GM21737 (cell line): ENCODE measurements at regions not wholly inside any gene's neighbourhood (a gene's known extent, or its start where the extent isn't known, plus 50 kb on each side); places are given as distances from the start of the nearest gene placed in this dataset.

Source experiments
- ATAC-seq: cut with Tn5 transposase; IDR thresholded peaks from one replicate; pipeline ENCODE4 v1.9.1; 2021; ENCODE audit warnings: mild to moderate bottlenecking, moderate library complexity; ENCODE audit not compliant: unreplicated experiment

- no peak for ATAC-seq
Measured at GRCh38 chr18:37684590-37684989, 119.0 kb upstream of the CELF4 start.

DNA sequence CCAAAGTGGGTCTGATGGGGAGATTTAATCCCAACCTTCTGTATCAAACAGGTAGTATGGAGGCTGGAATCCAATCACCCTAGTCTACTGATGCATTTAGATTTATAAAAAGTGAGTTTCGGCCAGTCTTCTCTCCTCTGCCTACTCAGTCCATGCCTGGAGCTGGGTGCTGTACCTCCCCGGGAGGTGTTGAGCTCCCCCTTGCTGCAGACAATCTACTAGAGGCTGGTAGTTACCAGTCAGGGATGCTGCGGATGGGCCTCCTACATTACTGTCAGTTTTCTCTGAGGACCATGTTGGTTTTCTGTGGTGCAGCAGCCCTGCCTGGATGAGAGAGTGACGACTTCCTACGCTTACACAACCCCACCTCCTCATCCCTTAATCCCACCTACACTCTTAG, 118.6 kb upstream of the CELF4 start:
- no peak for ATAC-seq

DNA sequence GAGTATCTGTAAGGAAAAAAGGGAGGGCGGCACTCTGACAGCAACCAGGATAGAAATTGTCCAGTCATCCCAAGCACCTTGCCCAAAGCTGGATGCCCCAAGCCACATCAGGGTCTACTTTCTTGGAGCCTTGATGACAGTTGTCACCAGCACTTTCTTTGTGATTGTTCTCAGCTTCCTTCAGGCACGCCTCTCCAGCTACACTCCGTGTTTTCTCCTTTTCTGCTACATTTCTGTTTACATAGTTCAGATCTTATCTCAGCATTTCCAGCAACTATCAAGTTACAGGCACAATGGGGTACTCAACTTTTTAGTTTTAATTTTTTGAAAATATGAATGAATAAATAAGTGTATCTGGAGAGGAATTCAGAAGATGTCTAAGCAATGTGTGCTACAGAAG, 115.3 kb upstream of the CELF4 start:
- no peak for ATAC-seq

- ATAC-seq, result no peak
Measured at GRCh38 chr18:37676276-37676675, 110.7 kb upstream of the CELF4 start.

DNA sequence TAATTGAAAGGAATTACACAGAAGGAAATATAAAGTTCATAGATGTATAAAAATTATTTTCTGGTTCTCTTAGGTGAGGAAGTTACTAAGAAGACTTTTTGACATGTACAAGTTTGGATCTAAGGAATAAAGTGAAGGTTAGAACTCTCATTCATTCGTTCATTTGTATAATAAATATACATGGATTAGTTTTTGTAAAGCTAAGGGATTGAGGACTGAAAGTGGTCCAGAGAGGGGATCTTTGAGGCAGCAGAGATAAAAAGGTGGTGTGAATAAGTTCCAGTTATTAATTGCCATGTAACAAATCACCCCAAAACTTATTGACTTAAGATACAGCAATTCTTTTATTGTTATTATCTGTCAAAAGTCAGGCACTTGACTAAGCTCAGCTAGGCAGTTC, 110.1 kb upstream of the CELF4 start:
- no peak for ATAC-seq

GRCh38 chr18:37674570-37674969, 109.0 kb upstream of the CELF4 start:
- ATAC-seq, result no peak

DNA sequence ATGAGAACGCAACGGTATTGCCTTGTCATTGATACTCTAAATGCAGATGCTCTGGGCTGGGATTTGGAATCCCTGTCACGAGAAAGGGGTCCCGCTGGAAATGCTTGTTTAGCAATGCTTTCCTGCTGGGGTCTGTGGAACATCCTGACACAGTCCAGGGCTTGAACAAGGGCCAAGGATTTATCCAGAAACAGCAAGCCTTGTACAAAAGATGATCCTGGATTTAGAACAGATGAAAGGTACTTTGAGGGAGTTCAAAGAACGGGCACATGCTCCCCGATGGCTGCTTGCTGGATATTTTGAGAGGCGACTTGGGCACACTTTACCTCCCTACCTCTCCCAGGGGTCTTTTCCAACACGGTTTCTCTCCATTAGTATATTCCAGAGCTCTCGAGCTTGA, 108.1 kb upstream of the CELF4 start:
- ATAC-seq, result no peak

GRCh38 chr18:37672932-37673595, 107.5 kb upstream of the CELF4 start:
- no peak for ATAC-seq

DNA sequence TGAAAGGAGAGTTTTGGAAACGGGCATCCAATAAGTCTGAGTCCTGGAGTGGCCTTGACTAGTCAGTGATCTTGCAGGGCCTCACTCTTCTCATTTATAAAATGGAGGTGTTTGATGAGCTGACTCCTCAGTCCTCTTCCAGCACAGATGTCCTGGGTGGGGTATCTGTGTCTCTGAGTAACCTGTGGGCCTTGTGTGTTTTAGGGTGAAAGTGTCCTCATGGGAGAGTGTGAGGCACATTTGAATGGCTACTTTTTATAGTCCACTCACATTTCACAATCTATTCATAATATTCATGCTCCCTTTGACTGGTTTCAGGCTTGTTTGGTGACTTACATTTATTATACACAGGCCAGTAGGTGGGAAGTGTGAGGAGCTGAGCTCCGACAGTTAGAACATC, 106.4 kb upstream of the CELF4 start:
- ATAC-seq, result no peak

DNA sequence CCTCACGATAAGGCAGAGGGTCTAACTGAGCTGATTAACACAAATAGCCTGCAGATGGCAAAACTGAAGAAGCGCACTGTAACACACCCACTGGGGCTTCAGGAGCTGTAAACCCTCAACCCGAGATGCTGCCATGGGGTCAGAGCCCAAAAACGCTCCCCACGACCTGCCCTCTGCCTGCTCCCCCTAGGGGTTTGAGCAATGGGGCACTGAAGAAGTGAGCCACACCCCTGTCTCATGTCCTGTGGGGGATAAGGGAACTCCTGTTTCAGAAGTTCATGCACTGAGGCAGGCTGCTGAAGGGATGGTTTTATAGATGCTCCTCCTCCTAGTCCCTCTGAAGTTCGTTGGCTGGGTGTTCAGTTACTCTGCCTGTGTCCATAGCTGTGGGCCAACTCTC, 105.9 kb upstream of the CELF4 start:
- ATAC-seq, result no peak

DNA sequence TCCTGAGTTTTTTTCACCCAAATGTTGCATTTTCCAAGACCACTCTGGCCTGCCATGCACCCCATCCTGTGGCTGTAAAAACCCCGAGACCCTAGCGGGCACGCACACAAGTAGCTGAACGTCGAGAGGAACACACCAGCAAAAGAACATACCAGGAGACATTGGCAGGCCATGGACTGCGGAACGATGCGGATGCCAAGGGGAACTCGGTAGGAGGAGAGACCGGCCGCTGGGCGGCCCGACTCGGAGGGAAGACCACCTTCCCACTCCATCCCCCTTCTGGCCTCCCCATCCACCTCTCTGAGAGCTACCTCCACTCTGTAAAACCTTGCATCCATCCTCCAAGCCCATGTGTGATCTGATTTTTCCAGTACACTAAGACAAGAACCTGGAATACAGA, 105.5 kb upstream of the CELF4 start:
- no peak for ATAC-seq

DNA sequence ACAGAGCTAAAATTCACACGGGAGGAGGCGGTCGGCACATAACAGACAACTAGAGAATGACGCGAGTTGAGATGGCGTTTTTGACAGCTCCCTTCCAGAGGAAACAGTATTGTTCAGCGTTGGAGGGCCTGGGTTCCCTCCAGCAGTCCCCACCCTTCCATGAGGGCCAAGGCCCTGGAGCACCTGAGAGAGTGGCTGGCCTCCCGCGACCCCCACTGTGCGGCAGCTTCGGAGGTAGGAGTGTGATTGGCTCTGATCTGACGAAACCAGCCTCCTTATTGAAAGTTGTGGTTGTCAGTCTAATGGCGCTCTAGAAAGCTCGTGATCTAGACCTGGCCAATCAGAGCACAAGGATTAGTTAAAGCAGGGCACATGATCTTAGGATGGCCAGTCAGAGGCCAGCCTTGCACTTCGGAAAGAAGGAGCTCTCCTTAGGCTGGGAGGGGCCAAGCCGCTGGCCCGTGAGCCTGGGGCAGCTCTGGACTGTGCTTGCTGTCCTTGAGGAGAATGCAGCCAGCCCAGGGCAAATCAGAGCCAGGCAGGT, 104.5 kb upstream of the CELF4 start:
- no peak for ATAC-seq

DNA sequence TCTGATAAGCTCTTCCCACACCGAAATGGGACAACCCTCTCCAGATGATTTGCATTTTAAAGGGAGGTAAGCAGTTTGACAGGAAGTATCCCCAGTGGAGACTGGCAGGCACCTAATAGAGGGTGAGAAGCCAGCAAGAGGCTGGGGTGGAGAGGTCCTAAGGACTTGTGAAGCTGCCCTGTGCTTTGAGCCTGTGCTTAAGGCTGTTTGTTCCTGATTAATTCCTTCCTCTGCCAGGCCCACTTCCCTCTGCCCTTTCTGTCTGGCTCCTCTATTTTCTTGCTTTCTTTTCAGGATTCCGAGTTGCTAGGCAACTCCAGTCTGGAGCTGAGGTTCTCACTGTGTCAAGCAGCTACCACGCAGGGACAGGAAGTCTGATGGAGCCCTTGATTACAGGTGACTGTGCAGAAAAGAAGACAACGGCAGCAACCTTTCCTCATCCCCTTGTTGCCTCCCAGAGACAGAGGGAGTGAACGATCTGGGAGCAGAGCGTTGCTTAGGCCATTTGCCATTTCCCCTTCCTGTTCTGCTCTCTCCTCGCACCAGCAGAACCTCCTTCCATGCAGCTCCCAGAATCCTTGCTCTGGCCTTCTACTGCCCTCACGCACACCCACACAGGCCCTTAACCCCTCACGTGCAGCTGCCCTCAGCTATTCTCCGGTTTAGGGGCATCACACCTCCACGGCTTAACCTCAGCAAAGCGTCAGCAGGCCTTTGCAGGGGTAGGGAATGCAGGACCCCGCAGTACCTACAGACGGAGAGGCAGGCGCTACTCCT, 103.6 kb upstream of the CELF4 start:
- no peak for ATAC-seq

DNA sequence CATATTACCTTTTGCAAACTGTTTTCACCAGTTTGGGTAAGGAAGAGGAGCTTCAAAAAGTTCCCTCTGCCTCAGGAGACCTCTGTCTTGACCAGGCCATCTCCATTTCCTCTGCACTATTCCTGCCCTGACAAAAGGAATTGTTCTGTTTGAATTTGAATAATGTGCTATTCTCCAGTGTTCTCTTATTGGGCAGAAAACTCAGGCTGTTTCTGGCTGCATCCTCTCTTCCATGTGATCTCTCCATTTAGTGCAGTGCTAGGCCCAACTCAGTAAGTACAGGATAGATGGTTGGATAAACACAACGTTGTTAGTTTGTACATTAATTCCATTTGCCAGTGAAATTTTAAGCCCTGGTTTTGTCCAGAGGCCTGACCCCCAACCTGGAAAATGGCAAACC, 102.2 kb upstream of the CELF4 start:
- no peak for ATAC-seq

DNA sequence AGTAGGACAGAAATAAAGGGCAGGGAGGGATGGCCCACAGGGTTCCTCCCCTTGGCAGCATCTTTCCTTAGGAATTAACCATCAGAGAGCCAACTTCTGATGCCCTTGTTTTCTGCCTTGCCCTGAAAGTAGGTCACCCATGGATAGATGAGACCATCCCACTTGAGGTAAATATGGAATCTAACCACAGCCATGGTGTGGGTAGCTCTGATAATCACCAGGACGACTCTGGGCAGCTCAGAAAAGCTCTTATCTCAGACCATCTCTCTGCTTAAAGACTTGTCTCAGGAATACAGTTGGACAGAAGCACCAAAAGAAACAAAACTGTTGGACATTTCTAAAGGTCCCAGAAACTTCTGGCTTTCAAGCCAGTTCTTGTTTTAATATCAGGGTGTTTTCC, 101.4 kb upstream of the CELF4 start:
- ATAC-seq, result no peak

- ATAC-seq, result no peak
Measured at GRCh38 chr18:37666451-37666850, 100.9 kb upstream of the CELF4 start.

DNA sequence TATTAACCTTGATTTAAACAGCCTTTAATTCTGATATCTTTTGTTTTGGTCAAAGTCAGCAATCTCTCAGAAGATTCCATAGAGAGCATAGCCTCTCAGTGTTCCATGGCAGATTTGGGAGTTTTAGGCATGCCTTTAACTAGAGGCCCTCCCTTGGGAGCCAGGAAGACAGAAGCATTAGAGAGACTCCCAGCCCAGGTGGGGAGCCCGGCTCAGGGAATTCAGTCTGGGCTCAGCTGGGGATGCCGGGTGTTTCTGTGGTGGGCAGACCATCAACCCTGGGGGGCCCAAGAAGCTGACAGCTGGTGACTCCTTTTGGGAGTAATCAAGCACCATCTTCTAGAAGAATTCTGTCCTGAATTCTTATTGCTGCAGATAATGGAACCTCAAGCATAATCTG, 99.7 kb upstream of the CELF4 start:
- no peak for ATAC-seq

DNA sequence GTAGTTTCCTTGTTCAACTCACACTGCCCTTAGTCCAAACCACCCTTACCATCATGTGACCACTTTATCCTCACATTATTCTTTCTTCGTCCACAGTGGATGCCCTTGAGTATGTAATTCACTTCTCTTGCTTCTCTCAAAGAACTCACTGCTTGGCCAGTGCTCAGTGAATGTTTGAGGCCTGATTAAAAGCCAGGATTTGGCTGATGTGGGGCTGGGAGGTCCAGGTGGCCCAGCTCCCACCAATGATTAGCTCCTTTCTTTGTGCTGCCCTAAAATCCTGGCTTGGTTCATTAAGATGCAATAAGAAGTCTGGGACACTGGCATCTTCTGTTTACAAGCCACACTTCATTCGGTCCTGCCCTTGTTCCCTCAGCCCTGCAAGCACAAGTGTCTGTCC, 97.8 kb upstream of the CELF4 start:
- no peak for ATAC-seq

DNA sequence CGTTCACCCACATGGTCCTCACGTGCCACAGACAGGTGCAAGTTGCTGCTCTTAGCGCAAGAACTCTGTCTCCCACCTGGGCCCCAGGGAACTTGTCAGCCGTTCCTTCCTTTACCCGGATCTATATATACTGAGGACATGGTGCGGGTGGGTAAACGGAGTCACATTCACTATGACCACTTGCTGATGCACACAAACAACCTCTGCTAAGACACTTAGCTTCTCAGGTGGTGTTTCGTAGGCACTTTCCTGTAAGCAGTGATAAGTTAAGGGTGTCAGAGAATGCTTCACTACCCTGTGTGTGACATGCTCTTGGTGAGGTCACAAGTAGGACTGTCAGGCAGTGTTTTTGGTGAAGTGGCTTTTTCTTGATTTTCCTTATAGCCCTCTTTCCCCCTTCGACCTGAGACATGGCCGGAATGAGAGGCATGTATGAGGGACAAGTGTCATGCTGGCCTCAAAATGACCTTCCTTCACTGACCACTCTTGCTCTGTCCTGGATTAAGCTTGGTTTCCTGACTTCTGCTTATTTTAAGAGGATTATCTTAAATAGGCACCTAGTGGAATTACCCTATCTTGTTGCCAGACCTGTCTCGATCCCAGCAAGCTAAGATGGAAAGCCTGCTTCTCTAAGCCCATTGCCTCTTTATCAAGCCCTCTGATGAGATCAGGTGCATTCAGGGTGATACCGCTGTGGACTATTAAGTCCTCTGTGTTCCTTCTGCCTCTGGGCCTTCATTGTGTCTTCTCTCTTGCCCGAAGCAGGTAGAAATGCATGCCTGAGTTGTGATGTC, 97.1 kb upstream of the CELF4 start:
- no peak for ATAC-seq

DNA sequence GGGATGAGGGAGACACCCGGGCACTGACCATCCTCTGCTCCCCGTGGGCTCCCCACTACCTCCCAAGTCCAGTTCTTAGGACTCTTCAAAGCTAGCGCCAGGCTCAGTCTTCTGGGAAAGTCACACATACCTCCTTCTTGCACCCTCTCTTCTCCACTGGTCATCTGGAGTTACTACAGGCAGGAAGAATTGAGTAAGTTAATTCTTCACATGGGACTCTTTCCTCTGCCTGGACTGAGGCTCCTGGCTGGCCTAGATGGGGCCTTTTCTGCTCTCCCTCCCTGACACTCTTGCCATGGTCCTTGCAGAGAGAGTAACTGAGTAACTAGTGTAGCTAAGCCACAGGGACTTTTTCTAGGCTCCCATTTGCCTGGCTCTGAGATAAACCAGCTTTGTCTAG, 96.5 kb upstream of the CELF4 start:
- ATAC-seq, result no peak

- no peak for ATAC-seq
Measured at GRCh38 chr18:37661478-37661877, 95.9 kb upstream of the CELF4 start.

GRCh38 chr18:37661061-37661460, 95.5 kb upstream of the CELF4 start:
- no peak for ATAC-seq
